WTC11 (cell line): ENCODE measurements at regions not wholly inside any gene's neighbourhood (a gene's known extent, or its start where the extent isn't known, plus 50 kb on each side); places are given as distances from the start of the nearest gene placed in this dataset.

ENCODE experiments used
- ATAC-seq: fragments of 200-7000 bp; cut with Tn5 transposase; 2 replicates; pipeline ENCODE4 v1.10.0; 2021; ENCODE audit warnings: mild to moderate bottlenecking, moderate library complexity
- CTCF ChIA-PET: fragments of 300-600 bp; sonication (Branson Sonifier 250); formaldehyde crosslinking; loops from one replicate; lab custom pipeline; 2021; ENCODE audit warnings: antibody characterized with exemption; lab: Charles Lee
- POLR2A ChIA-PET: fragments of 350-600 bp; sonication (Branson Sonifier 250); formaldehyde crosslinking; loops from one replicate; lab custom pipeline; 2021; ENCODE audit warnings: antibody characterized with exemption; lab: Charles Lee
- DNase-seq: peaks from one replicate; pipeline ENCODE4 v3.0.0; 2021; ENCODE audit warnings: low spot score
- H3K27ac Mint-ChIP-seq: 2 replicates; pipeline ENCODE4 v1.8.0; 2021; ENCODE audit warnings: mixed read lengths
- H3K27me3 Mint-ChIP-seq: 2 replicates; pipeline ENCODE4 v1.8.0; 2021; ENCODE audit warnings: low read depth, mild to moderate bottlenecking, moderate library complexity, mixed read lengths
- H3K36me3 Mint-ChIP-seq: 2 replicates; pipeline ENCODE4 v1.8.0; 2021; ENCODE audit warnings: mixed read lengths
- H3K4me1 Mint-ChIP-seq: 2 replicates; pipeline ENCODE4 v1.8.0; 2022; ENCODE audit warnings: mixed read lengths
- H3K4me3 Mint-ChIP-seq: 2 replicates; pipeline ENCODE4 v1.8.0; 2021; ENCODE audit warnings: mild to moderate bottlenecking, moderate library complexity, mixed read lengths
- H3K9me3 Mint-ChIP-seq: 2 replicates; pipeline ENCODE4 v1.8.0; 2021; ENCODE audit warnings: mixed read lengths
- EMX1 ChIP-seq: fragments of 250-450 bp; sonication (Bioruptor Pico); IDR thresholded peaks from 2 replicates; pipeline ENCODE4 v1.8.0; 2021; ENCODE audit warnings: mild to moderate bottlenecking
- GTF2I ChIP-seq: fragments of 250-450 bp; sonication (Bioruptor Pico); conservative IDR thresholded peaks from 2 replicates; pipeline ENCODE4 v1.4.0; 2021; ENCODE audit warnings: mild to moderate bottlenecking
- JAZF1 ChIP-seq: fragments of 250-450 bp; sonication (Bioruptor Pico); IDR thresholded peaks from 2 replicates; pipeline ENCODE4 v1.9.0; 2021; ENCODE audit warnings: moderate library complexity, mild to moderate bottlenecking, inconsistent platforms
- MXD4 ChIP-seq: fragments of 250-450 bp; sonication (Bioruptor Pico); IDR thresholded peaks from 2 replicates; pipeline ENCODE4 v1.8.0; 2021; ENCODE audit warnings: mild to moderate bottlenecking, moderate library complexity, borderline replicate concordance
- PRRX2 ChIP-seq: fragments of 250-450 bp; sonication (Bioruptor Pico); IDR thresholded peaks from 2 replicates; pipeline ENCODE4 v1.8.0; 2021; ENCODE audit warnings: mild to moderate bottlenecking
- SMAD4 ChIP-seq: sonication (generic); formaldehyde crosslinking; IDR thresholded peaks from 2 replicates; pipeline ENCODE4 v1.8.0; 2022; ENCODE audit warnings: mild to moderate bottlenecking, missing genetic modification reagents
- TEAD4 ChIP-seq: sonication (generic); formaldehyde crosslinking; IDR thresholded peaks from 2 replicates; pipeline ENCODE4 v1.8.0; 2022; ENCODE audit warnings: mild to moderate bottlenecking, missing genetic modification reagents
- ZNF232 ChIP-seq: sonication (generic); formaldehyde crosslinking; IDR thresholded peaks from 2 replicates; pipeline ENCODE4 v1.8.0; 2022; ENCODE audit warnings: mild to moderate bottlenecking, missing genetic modification reagents
- ZNF423 ChIP-seq: fragments of 250-450 bp; sonication (Bioruptor Pico); IDR thresholded peaks from 2 replicates; pipeline ENCODE4 v2.1.2; 2022; ENCODE audit warnings: mild to moderate bottlenecking, moderate library complexity
- TF ChIP-seq, protein P1 (sequence below): sonication (generic); formaldehyde crosslinking; IDR thresholded peaks from 2 replicates; pipeline ENCODE4 v1.8.0; 2022; ENCODE audit warnings: mild to moderate bottlenecking, missing genetic modification reagents
- TF ChIP-seq, protein P2 (sequence below): sonication (generic); formaldehyde crosslinking; IDR thresholded peaks from 2 replicates; pipeline ENCODE4 v1.8.1; 2023; ENCODE audit warnings: mild to moderate bottlenecking, missing genetic modification reagents, moderate library complexity
- TF ChIP-seq, protein P3 (sequence below): fragments of 200-600 bp; IDR thresholded peaks from 2 replicates; pipeline ENCODE4 v1.8.0; 2022; ENCODE audit warnings: antibody characterized with exemption
- TF ChIP-seq, protein P4 (sequence below): sonication (generic); formaldehyde crosslinking; IDR thresholded peaks from 2 replicates; pipeline ENCODE4 v1.8.0; 2022; ENCODE audit warnings: mild to moderate bottlenecking, missing genetic modification reagents
- TF ChIP-seq, protein P5 (sequence below): sonication (generic); formaldehyde crosslinking; IDR thresholded peaks from 2 replicates; pipeline ENCODE4 v1.8.0; 2023; ENCODE audit warnings: mild to moderate bottlenecking, missing genetic modification reagents
- TF ChIP-seq, protein P6 (sequence below): sonication (generic); formaldehyde crosslinking; IDR thresholded peaks from 2 replicates; pipeline ENCODE4 v1.8.1; 2023; ENCODE audit warnings: mild to moderate bottlenecking, missing genetic modification reagents, moderate library complexity
- TF ChIP-seq, protein P7 (sequence below): fragments of 250-450 bp; sonication (Bioruptor Pico); IDR thresholded peaks from 2 replicates; pipeline ENCODE4 v1.8.0; 2021; ENCODE audit warnings: mild to moderate bottlenecking
- TF ChIP-seq, protein P8 (sequence below): sonication (generic); formaldehyde crosslinking; conservative IDR thresholded peaks from 2 replicates; pipeline ENCODE4 v1.8.1; 2022; ENCODE audit warnings: mild to moderate bottlenecking, missing genetic modification reagents

DNA sequence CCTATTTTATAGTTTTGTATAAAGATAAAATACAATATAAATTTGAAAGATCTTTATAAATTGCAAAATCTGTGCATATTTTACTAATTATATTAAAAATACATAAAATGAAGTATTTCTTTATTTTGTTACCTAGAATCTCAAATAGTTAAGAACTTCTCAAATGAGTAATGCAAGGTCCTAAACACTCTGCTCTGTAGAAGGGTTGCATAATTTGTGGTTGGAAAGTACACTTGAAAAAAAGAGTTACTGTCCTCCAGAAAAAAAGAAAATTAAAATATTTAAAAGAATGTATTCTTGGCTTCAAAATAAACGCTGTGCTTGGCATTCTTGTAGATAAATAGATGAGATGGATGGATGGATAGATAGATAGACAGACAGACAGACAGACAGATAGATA, 428.8 kb upstream of the CDH6 start:
- ChIA-PET POLR2A (no interaction called here), CTCF (no interaction called here)
- no peaks in the 10 kb centered on the region for H3K27me3 Mint-ChIP-seq
- H3K9me3 Mint-ChIP-seq = peaks cover 6% of the 10 kb centered on the region
- no peak for TF ChIP-seq JAZF1 (CRISPR knock-in tag)
- TF ChIP-seq ZNF423 (CRISPR knock-in tag) = no peak
- TF ChIP-seq, protein P1, sequence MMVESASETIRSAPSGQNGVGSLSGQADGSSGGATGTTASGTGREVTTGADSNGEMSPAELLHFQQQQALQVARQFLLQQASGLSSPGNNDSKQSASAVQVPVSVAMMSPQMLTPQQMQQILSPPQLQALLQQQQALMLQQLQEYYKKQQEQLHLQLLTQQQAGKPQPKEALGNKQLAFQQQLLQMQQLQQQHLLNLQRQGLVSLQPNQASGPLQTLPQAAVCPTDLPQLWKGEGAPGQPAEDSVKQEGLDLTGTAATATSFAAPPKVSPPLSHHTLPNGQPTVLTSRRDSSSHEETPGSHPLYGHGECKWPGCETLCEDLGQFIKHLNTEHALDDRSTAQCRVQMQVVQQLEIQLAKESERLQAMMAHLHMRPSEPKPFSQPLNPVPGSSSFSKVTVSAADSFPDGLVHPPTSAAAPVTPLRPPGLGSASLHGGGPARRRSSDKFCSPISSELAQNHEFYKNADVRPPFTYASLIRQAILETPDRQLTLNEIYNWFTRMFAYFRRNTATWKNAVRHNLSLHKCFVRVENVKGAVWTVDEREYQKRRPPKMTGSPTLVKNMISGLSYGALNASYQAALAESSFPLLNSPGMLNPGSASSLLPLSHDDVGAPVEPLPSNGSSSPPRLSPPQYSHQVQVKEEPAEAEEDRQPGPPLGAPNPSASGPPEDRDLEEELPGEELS (CRISPR knock-in tag) = no peak
- TF ChIP-seq, protein P2, sequence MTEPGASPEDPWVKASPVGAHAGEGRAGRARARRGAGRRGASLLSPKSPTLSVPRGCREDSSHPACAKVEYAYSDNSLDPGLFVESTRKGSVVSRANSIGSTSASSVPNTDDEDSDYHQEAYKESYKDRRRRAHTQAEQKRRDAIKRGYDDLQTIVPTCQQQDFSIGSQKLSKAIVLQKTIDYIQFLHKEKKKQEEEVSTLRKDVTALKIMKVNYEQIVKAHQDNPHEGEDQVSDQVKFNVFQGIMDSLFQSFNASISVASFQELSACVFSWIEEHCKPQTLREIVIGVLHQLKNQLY = no peak
- no peak for TF ChIP-seq GTF2I (CRISPR knock-in tag)
- TF ChIP-seq MXD4 = no peak
- no peak for TF ChIP-seq ZNF232 (CRISPR knock-in tag)
- no peak for TF ChIP-seq PRRX2
- TF ChIP-seq, protein P3, sequence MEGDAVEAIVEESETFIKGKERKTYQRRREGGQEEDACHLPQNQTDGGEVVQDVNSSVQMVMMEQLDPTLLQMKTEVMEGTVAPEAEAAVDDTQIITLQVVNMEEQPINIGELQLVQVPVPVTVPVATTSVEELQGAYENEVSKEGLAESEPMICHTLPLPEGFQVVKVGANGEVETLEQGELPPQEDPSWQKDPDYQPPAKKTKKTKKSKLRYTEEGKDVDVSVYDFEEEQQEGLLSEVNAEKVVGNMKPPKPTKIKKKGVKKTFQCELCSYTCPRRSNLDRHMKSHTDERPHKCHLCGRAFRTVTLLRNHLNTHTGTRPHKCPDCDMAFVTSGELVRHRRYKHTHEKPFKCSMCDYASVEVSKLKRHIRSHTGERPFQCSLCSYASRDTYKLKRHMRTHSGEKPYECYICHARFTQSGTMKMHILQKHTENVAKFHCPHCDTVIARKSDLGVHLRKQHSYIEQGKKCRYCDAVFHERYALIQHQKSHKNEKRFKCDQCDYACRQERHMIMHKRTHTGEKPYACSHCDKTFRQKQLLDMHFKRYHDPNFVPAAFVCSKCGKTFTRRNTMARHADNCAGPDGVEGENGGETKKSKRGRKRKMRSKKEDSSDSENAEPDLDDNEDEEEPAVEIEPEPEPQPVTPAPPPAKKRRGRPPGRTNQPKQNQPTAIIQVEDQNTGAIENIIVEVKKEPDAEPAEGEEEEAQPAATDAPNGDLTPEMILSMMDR = no peak
- no peak for TF ChIP-seq TEAD4
- TF ChIP-seq, protein P4, sequence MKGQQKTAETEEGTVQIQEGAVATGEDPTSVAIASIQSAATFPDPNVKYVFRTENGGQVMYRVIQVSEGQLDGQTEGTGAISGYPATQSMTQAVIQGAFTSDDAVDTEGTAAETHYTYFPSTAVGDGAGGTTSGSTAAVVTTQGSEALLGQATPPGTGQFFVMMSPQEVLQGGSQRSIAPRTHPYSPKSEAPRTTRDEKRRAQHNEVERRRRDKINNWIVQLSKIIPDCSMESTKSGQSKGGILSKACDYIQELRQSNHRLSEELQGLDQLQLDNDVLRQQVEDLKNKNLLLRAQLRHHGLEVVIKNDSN (CRISPR knock-in tag) = no peak
- TF ChIP-seq, protein P5, sequence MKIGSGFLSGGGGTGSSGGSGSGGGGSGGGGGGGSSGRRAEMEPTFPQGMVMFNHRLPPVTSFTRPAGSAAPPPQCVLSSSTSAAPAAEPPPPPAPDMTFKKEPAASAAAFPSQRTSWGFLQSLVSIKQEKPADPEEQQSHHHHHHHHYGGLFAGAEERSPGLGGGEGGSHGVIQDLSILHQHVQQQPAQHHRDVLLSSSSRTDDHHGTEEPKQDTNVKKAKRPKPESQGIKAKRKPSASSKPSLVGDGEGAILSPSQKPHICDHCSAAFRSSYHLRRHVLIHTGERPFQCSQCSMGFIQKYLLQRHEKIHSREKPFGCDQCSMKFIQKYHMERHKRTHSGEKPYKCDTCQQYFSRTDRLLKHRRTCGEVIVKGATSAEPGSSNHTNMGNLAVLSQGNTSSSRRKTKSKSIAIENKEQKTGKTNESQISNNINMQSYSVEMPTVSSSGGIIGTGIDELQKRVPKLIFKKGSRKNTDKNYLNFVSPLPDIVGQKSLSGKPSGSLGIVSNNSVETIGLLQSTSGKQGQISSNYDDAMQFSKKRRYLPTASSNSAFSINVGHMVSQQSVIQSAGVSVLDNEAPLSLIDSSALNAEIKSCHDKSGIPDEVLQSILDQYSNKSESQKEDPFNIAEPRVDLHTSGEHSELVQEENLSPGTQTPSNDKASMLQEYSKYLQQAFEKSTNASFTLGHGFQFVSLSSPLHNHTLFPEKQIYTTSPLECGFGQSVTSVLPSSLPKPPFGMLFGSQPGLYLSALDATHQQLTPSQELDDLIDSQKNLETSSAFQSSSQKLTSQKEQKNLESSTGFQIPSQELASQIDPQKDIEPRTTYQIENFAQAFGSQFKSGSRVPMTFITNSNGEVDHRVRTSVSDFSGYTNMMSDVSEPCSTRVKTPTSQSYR (CRISPR knock-in tag) = no peak
- TF ChIP-seq, protein P6, sequence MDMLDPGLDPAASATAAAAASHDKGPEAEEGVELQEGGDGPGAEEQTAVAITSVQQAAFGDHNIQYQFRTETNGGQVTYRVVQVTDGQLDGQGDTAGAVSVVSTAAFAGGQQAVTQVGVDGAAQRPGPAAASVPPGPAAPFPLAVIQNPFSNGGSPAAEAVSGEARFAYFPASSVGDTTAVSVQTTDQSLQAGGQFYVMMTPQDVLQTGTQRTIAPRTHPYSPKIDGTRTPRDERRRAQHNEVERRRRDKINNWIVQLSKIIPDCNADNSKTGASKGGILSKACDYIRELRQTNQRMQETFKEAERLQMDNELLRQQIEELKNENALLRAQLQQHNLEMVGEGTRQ (CRISPR knock-in tag) = no peak
- TF ChIP-seq EMX1 (CRISPR knock-in tag) = no peak
- TF ChIP-seq, protein P7, sequence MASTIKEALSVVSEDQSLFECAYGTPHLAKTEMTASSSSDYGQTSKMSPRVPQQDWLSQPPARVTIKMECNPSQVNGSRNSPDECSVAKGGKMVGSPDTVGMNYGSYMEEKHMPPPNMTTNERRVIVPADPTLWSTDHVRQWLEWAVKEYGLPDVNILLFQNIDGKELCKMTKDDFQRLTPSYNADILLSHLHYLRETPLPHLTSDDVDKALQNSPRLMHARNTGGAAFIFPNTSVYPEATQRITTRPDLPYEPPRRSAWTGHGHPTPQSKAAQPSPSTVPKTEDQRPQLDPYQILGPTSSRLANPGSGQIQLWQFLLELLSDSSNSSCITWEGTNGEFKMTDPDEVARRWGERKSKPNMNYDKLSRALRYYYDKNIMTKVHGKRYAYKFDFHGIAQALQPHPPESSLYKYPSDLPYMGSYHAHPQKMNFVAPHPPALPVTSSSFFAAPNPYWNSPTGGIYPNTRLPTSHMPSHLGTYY = no peak
- TF ChIP-seq, protein P8, sequence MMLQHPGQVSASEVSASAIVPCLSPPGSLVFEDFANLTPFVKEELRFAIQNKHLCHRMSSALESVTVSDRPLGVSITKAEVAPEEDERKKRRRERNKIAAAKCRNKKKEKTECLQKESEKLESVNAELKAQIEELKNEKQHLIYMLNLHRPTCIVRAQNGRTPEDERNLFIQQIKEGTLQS = no peak
- TF ChIP-seq SMAD4 (CRISPR knock-in tag) = no peak
- no peak overlapping the region for H3K27ac Mint-ChIP-seq
- H3K4me1 Mint-ChIP-seq = peaks cover 6% of the 10 kb centered on the region
- H3K36me3 Mint-ChIP-seq = no peaks in the 10 kb centered on the region
- H3K4me3 Mint-ChIP-seq = no peak overlapping the region
- DNase-seq (no peak), ATAC-seq (no peak)
